ENCODE measurements at regions not wholly inside any gene's neighbourhood (a gene's known extent, or its start where the extent isn't known, plus 50 kb on each side); places are given as distances from the start of the nearest gene placed in this dataset.

DNA sequence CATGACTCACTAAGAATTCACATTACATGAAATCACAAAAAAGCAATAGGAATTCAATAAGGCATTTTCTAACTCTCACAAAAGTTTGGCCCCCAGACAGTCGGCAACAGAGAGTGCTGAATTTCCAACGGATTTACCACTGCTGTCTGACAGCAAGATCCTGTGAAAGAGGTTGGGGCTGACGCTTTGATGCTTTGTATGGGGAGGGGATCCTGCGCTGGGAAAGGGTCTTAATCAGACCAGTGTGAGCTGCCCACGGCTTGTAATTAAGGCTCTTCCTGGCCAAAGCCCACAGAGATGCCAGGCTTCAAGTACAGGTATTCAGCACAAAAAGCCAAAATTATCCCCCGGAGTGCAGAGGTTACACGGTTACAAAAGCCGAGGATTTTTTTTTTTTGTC, 66.8 kb upstream of the TMCC3 start:
- no peak for DNase-seq
- 90 to 95% methylated on average over 8 of the region's 8 CpGs for WGBS, 2 donors
- no peaks in the 10 kb centered on the region for H3K4me1 ChIP-seq (ENCODE audit: control insufficient read depth in 5 of 5, insufficient read depth in 5 of 5, low read length in 5 of 5)
- no peaks in the 10 kb centered on the region for H3K36me3 ChIP-seq (ENCODE audit: control insufficient read depth in 4 of 4, insufficient read depth in 4 of 4, low read length in 4 of 4)
- no peak for ATAC-seq (ENCODE audit: insufficient read depth, low FRiP score)
- H3K27ac ChIP-seq (ENCODE audit: low read depth in 1 of 2, low read length in 1 of 2): no peak overlapping the region
- H3K9ac ChIP-seq (ENCODE audit: insufficient read depth in 1 of 2, low read length in 2 of 2): no peak overlapping the region
- no peaks in the 10 kb centered on the region for H3K27me3 ChIP-seq (ENCODE audit: control insufficient read depth in 3 of 3, insufficient read depth in 3 of 3, low read length in 2 of 3)
- H3K9me3 ChIP-seq (ENCODE audit: control insufficient read depth in 4 of 4, insufficient read depth in 3 of 4, low read length in 3 of 4): no peaks in the 10 kb centered on the region
- no peak overlapping the region for H3K4me3 ChIP-seq
- TF ChIP-seq, protein P1, sequence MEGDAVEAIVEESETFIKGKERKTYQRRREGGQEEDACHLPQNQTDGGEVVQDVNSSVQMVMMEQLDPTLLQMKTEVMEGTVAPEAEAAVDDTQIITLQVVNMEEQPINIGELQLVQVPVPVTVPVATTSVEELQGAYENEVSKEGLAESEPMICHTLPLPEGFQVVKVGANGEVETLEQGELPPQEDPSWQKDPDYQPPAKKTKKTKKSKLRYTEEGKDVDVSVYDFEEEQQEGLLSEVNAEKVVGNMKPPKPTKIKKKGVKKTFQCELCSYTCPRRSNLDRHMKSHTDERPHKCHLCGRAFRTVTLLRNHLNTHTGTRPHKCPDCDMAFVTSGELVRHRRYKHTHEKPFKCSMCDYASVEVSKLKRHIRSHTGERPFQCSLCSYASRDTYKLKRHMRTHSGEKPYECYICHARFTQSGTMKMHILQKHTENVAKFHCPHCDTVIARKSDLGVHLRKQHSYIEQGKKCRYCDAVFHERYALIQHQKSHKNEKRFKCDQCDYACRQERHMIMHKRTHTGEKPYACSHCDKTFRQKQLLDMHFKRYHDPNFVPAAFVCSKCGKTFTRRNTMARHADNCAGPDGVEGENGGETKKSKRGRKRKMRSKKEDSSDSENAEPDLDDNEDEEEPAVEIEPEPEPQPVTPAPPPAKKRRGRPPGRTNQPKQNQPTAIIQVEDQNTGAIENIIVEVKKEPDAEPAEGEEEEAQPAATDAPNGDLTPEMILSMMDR (IDR thresholded peaks at IDR 0.05; ENCODE audit: control extremely low read depth, extremely low read depth): no peak

DNA sequence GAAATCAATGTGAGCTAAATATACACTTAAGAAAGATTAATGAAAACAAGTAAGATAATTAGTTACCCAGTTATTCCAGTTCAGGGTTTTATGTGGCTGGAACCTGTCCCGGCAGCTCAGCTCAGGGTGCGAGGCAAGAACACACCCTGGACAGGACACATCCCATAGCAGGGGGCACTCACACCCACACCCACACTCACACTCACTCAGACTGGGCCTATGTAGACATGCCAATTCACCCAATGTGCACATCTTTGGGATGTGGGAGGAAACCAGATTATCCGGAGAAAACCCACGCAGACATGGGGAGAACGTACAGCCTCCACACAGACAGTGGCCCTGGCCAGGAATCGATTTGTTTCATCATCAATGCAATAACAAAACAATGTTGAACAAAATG, 66.0 kb upstream of the TMCC3 start:
- no peaks in the 10 kb centered on the region for H3K36me3 ChIP-seq (ENCODE audit: control insufficient read depth in 4 of 4, insufficient read depth in 4 of 4, low read length in 4 of 4)
- TF ChIP-seq, protein P1 (IDR thresholded peaks at IDR 0.05; ENCODE audit: control extremely low read depth, extremely low read depth): no peak
- H3K27me3 ChIP-seq (ENCODE audit: control insufficient read depth in 3 of 3, insufficient read depth in 3 of 3, low read length in 2 of 3): no peaks in the 10 kb centered on the region
- ATAC-seq (ENCODE audit: insufficient read depth, low FRiP score) (no peak), DNase-seq (no peak)
- H3K9ac ChIP-seq (ENCODE audit: insufficient read depth in 1 of 2, low read length in 2 of 2): no peak overlapping the region
- no peaks in the 10 kb centered on the region for H3K9me3 ChIP-seq (ENCODE audit: control insufficient read depth in 4 of 4, insufficient read depth in 3 of 4, low read length in 3 of 4)
- no peak overlapping the region for H3K4me3 ChIP-seq
- WGBS, 2 donors: 86 to 89% methylated on average over 6 of the region's 6 CpGs
- no peak overlapping the region for H3K27ac ChIP-seq (ENCODE audit: low read depth in 1 of 2, low read length in 1 of 2)
- H3K4me1 ChIP-seq (ENCODE audit: control insufficient read depth in 5 of 5, insufficient read depth in 5 of 5, low read length in 5 of 5): no peaks in the 10 kb centered on the region

DNA sequence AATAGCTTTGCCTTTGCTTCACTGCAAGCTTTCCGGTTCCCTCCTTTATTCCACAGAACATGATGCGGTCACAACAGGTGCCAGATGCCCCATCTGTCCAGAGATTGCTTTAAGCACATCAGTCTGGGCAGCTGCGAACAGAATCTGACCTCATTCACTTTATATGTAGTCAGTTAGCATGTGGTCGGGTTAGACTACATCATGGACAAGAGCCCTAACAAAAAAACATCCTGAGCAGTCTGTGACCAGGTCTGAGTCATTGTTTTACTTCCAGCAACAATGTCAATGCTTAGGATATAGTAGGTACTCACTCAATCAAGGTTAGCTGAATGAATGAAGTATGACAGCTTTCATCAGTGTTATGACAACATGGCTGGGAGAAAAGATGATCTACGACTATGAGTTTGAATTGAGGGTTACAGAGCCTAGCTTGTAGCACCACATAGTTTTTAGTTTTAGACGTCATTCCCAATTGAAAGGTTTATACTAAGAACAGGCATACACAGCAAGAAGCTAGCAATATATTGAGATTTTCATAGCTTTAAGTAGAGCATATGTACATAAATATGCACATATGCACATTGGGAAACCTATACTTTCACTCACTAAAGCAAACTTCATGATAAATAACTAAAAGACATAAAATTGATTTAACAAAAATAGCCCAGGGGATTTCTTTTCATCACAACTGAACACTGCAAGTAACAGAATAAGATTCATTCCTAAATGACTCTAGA, 64.2 kb upstream of the TMCC3 start:
- ATAC-seq (ENCODE audit: insufficient read depth, low FRiP score): no peak
- no peaks in the 10 kb centered on the region for H3K27me3 ChIP-seq (ENCODE audit: control insufficient read depth in 3 of 3, insufficient read depth in 3 of 3, low read length in 2 of 3)
- H3K27ac ChIP-seq (ENCODE audit: low read depth in 1 of 2, low read length in 1 of 2): no peak overlapping the region
- WGBS, 2 donors: 80 to 88% methylated on average over 6 of the region's 6 CpGs
- no peak for DNase-seq
- H3K4me3 ChIP-seq: no peak overlapping the region
- no peak overlapping the region for H3K9ac ChIP-seq (ENCODE audit: insufficient read depth in 1 of 2, low read length in 2 of 2)
- H3K4me1 ChIP-seq (ENCODE audit: control insufficient read depth in 5 of 5, insufficient read depth in 5 of 5, low read length in 5 of 5): no peaks in the 10 kb centered on the region
- H3K9me3 ChIP-seq (ENCODE audit: control insufficient read depth in 4 of 4, insufficient read depth in 3 of 4, low read length in 3 of 4): no peaks in the 10 kb centered on the region
- TF ChIP-seq, protein P1 (IDR thresholded peaks at IDR 0.05; ENCODE audit: control extremely low read depth, extremely low read depth): no peak
- no peaks in the 10 kb centered on the region for H3K36me3 ChIP-seq (ENCODE audit: control insufficient read depth in 4 of 4, insufficient read depth in 4 of 4, low read length in 4 of 4)

All from lung (tissue), 11 donors.